ENCODE measurements at regions not wholly inside any gene's neighbourhood (a gene's known extent, or its start where the extent isn't known, plus 50 kb on each side); places are given as distances from the start of the nearest gene placed in this dataset.

DNA sequence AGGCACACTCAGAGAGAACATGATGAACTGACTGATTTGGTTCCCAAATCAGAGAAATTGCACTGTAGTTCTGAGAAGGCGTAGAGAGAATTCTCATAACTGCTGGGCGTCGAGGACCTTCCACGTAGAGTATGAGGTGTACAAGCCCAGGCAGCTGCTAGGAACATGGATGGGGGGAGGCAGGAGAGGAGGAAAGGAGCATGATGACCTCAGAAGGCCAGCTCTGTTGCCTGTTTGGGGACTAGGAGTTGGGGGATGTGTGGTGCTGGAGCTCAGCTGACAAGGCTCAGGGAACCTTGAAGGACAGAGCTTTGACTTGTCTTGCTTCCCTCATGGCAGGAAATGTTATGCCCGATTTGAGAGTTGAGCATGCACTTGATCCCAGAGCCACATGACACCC lies 485.4 kb downstream of the IRX1 start:
- DNase-seq (ENCODE audit: low read depth in 1 of 2, low spot score in 1 of 2) (no peak), FAIRE-seq (no peak), ATAC-seq (no peak)
- Histone ChIP-seq H3K9me3 (peaks cover 11% of the 10 kb centered on the region; the same call in 2 of the 3 replicates), H3K4me1 (no peaks in the 10 kb centered on the region), H3K4me2 (no peak overlapping the region), H3K4me3 (no peak overlapping the region), H3K27ac (no peak overlapping the region)
- 36% methylated on average over 5 of the region's 5 CpGs for WGBS (ENCODE audit: missing lambda C conversion rate)
- ChIA-PET CTCF (no interaction called here), POLR2A (no interaction called here)
- TF ChIP-seq, protein P1, sequence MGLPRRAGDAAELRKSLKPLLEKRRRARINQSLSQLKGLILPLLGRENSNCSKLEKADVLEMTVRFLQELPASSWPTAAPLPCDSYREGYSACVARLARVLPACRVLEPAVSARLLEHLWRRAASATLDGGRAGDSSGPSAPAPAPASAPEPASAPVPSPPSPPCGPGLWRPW (IDR thresholded peaks at IDR 0.05) = no peak
- TF ChIP-seq EP300 (IDR thresholded peaks at IDR 0.05) = no peak
- TF ChIP-seq ZFP36 (IDR thresholded peaks at IDR 0.05; ENCODE audit: borderline replicate concordance, partially characterized antibody) = no peak
- TF ChIP-seq RCOR1 (IDR thresholded peaks at IDR 0.05; ENCODE audit: low read depth, low read length) = no peak
- TF ChIP-seq HOXB13 (CRISPR knock-in tag; IDR thresholded peaks at IDR 0.05; ENCODE audit: low read depth) = no peak
- TF ChIP-seq JUNB (IDR thresholded peaks at IDR 0.05) = no peak
- TF ChIP-seq, protein P2, sequence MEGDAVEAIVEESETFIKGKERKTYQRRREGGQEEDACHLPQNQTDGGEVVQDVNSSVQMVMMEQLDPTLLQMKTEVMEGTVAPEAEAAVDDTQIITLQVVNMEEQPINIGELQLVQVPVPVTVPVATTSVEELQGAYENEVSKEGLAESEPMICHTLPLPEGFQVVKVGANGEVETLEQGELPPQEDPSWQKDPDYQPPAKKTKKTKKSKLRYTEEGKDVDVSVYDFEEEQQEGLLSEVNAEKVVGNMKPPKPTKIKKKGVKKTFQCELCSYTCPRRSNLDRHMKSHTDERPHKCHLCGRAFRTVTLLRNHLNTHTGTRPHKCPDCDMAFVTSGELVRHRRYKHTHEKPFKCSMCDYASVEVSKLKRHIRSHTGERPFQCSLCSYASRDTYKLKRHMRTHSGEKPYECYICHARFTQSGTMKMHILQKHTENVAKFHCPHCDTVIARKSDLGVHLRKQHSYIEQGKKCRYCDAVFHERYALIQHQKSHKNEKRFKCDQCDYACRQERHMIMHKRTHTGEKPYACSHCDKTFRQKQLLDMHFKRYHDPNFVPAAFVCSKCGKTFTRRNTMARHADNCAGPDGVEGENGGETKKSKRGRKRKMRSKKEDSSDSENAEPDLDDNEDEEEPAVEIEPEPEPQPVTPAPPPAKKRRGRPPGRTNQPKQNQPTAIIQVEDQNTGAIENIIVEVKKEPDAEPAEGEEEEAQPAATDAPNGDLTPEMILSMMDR (IDR thresholded peaks at IDR 0.05) = no peak
- no peak for TF ChIP-seq FOSB (CRISPR knock-in tag; IDR thresholded peaks at IDR 0.05)
- TF ChIP-seq RAD21 (conservative IDR thresholded peaks at IDR 0.05 in 1 of 2, IDR thresholded peaks at IDR 0.05 in 1 of 2) = no peak
- TF ChIP-seq, protein P3, sequence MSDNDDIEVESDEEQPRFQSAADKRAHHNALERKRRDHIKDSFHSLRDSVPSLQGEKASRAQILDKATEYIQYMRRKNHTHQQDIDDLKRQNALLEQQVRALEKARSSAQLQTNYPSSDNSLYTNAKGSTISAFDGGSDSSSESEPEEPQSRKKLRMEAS (IDR thresholded peaks at IDR 0.05) = no peak
- TF ChIP-seq CBX2 (IDR thresholded peaks at IDR 0.05; ENCODE audit: borderline replicate concordance, low read depth) = no peak
- TF ChIP-seq PHF8 (IDR thresholded peaks at IDR 0.05; ENCODE audit: borderline replicate concordance, low read depth) = no peak
- TF ChIP-seq SMC3 (IDR thresholded peaks at IDR 0.05) = no peak
- TF ChIP-seq HOXA7 (CRISPR knock-in tag; IDR thresholded peaks at IDR 0.05) = no peak
- TF ChIP-seq EHMT2 (IDR thresholded peaks at IDR 0.05; ENCODE audit: low read depth) = no peak
- no peak for TF ChIP-seq CBX8 (IDR thresholded peaks at IDR 0.05)
- TF ChIP-seq CHD2 (IDR thresholded peaks at IDR 0.05; ENCODE audit: low read length, partially characterized antibody) = no peak
- TF ChIP-seq POLR2A (IDR thresholded peaks at IDR 0.05; ENCODE audit: low read length) = no peak
- TF ChIP-seq JUN (IDR thresholded peaks at IDR 0.05) = no peak

DNA sequence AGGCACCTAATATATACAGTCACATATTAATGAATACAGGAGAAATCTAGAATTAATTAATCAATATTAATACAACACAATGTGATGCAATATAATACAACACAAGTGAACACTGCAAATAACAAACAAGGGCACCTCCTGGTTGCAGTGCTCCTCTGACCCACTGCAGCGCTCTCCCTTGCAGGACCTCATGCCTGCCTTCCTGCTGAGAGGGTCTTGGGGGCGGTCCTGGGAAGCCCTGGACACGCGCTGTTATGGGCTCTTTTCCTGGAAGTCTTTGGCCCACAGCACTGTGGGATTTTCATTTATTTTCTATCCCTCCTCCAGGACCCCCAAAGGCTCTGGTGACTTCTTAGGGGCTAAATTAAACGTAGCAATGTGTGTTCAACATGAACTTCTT lies 485.8 kb downstream of the IRX1 start:
- ChIA-PET POLR2A (no interaction called here), CTCF (no interaction called here)
- no peak for TF ChIP-seq RNF2 (IDR thresholded peaks at IDR 0.05; ENCODE audit: borderline replicate concordance, low read depth)
- TF ChIP-seq FOSL2 (IDR thresholded peaks at IDR 0.05) = no peak
- TF ChIP-seq FOSL2 (CRISPR knock-in tag; IDR thresholded peaks at IDR 0.05) = no peak
- 37% methylated on average over 5 of the region's 5 CpGs for WGBS (ENCODE audit: missing lambda C conversion rate)
- Histone ChIP-seq H3K9me3 (peaks cover 11% of the 10 kb centered on the region; the same call in 2 of the 3 replicates), H3K4me1 (no peaks in the 10 kb centered on the region), H3K4me3 (no peak overlapping the region), H3K27ac (no peak overlapping the region), H3K4me2 (no peak overlapping the region)
- no peak for FAIRE-seq
- ATAC-seq = no peak
- DNase-seq (ENCODE audit: low read depth in 1 of 2, low spot score in 1 of 2) = no peak

DNA sequence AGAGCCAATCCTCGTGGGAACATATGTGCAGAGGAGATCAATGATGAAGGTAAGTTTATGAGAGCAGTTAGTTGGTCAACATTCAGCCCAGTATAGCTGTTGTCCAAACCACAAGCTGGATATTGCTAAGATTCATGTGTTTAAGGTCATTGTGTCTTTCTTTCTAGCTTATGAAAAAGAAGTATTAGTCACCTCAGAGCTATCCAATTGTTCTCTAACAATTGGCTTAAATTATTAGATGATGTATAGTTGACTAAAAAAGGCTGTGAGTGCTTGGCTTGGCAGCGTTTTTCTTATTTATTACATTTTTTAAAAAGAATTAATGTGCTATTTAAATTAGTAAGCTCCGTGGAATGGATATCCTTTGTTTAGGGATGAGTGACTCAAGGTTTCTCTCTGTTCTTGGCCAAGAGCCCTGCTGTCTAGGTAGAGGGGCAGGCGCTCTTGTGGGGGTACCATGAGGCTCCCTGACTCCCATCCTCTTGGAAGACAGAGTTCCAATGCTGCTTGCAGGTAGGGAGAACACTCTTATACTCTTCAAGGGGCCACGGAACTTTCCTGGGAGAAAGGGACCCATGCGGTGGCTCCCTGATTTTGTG lies 487.4 kb downstream of the IRX1 start:
- ATAC-seq (no peak), DNase-seq (ENCODE audit: low read depth in 1 of 2, low spot score in 1 of 2) (no peak), FAIRE-seq (no peak)
- ChIA-PET CTCF (no interaction called here), POLR2A (no interaction called here)
- TF ChIP-seq GATA3 (IDR thresholded peaks at IDR 0.05; ENCODE audit: borderline replicate concordance) (no peak), SMC3 (IDR thresholded peaks at IDR 0.05) (no peak), MYC (IDR thresholded peaks at IDR 0.05; ENCODE audit: borderline replicate concordance, low read length) (no peak), EP300 (IDR thresholded peaks at IDR 0.05) (no peak), ZC3H11A (IDR thresholded peaks at IDR 0.05) (no peak), RFX5 (IDR thresholded peaks at IDR 0.05) (no peak), HOXB13 (CRISPR knock-in tag; IDR thresholded peaks at IDR 0.05; ENCODE audit: low read depth) (no peak), CBX8 (IDR thresholded peaks at IDR 0.05) (no peak)
- TF ChIP-seq, protein P2 (IDR thresholded peaks at IDR 0.05) = no peak
- TF ChIP-seq, protein P1 (IDR thresholded peaks at IDR 0.05) = no peak
- no peak overlapping the region for H3K4me3 ChIP-seq
- no peaks in the 10 kb centered on the region for H3K4me1 ChIP-seq
- H3K4me2 ChIP-seq = no peak overlapping the region
- H3K27ac ChIP-seq = no peak overlapping the region
- 2% methylated on average over 6 of the region's 6 CpGs for WGBS (ENCODE audit: missing lambda C conversion rate)
- peaks cover 5% of the 10 kb centered on the region; the same call in 1 of the 3 replicates for H3K9me3 ChIP-seq
